ENCODE measurements at regions not wholly inside any gene's neighbourhood (a gene's known extent, or its start where the extent isn't known, plus 50 kb on each side); places are given as distances from the start of the nearest gene placed in this dataset.

GRCh38 chrX:437661-438390 is 51.1 kb upstream of the PPP2R3B start:
- TF ChIP-seq CTCF (IDR thresholded peaks at IDR 0.05; ENCODE audit: low read depth, low read length, missing control alignments) = no peak
- DNase-seq (ENCODE audit: extremely low read depth, low read depth) = no peak
- no peak overlapping the region for H3K4me3 ChIP-seq (replicated peaks; ENCODE audit: low read depth, low read length)

GRCh38 chrX:439241-439640 is 52.5 kb upstream of the PPP2R3B start:
- TF ChIP-seq CTCF (IDR thresholded peaks at IDR 0.05; ENCODE audit: low read depth, low read length, missing control alignments) = no peak
- no peak for DNase-seq (ENCODE audit: extremely low read depth, low read depth)

GRCh38 chrX:439719-440118 is 53.0 kb upstream of the PPP2R3B start:
- no peak overlapping the region for H3K4me3 ChIP-seq (replicated peaks; ENCODE audit: low read depth, low read length)
- TF ChIP-seq CTCF (IDR thresholded peaks at IDR 0.05; ENCODE audit: low read depth, low read length, missing control alignments) = no peak
- DNase-seq (ENCODE audit: extremely low read depth, low read depth) = no peak

More at GRCh38 chrX:439241-439640, 52.5 kb upstream of the PPP2R3B start:
- no peak overlapping the region for H3K4me3 ChIP-seq (replicated peaks; ENCODE audit: low read depth, low read length)

GRCh38 chrX:440636-441035 is 53.9 kb upstream of the PPP2R3B start:
- TF ChIP-seq CTCF (IDR thresholded peaks at IDR 0.05; ENCODE audit: low read depth, low read length, missing control alignments) = no peak
- H3K4me3 ChIP-seq (replicated peaks; ENCODE audit: low read depth, low read length) = no peak overlapping the region
- DNase-seq (ENCODE audit: extremely low read depth, low read depth) = no peak

- no peak for DNase-seq (ENCODE audit: extremely low read depth, low read depth)
- H3K4me3 ChIP-seq (replicated peaks; ENCODE audit: low read depth, low read length) = no peak overlapping the region
- TF ChIP-seq CTCF (IDR thresholded peaks at IDR 0.05; ENCODE audit: low read depth, low read length, missing control alignments) = no peak
These were observed 57.0 kb upstream of the PPP2R3B start for GRCh38 chrX:443536-444210.

- no peak for DNase-seq (ENCODE audit: extremely low read depth, low read depth)
- no peak overlapping the region for H3K4me3 ChIP-seq (replicated peaks; ENCODE audit: low read depth, low read length)
- TF ChIP-seq CTCF (IDR thresholded peaks at IDR 0.05; ENCODE audit: low read depth, low read length, missing control alignments) = no peak
These were observed 57.6 kb upstream of the PPP2R3B start for GRCh38 chrX:444305-444704.

All from HFF-Myc (cell line).